HEK293T (cell line): ENCODE measurements at regions not wholly inside any gene's neighbourhood (a gene's known extent, or its start where the extent isn't known, plus 50 kb on each side); places are given as distances from the start of the nearest gene placed in this dataset.

Experiments
- ARNT ChIP-seq: fragments of 450-650 bp; IDR thresholded peaks from 2 replicates; pipeline ENCODE4 v1.6.1; 2017; ENCODE audit warnings: mild to moderate bottlenecking
- BHLHE40 ChIP-seq: fragments of 450-650 bp; IDR thresholded peaks from 2 replicates; pipeline ENCODE4 v1.6.1; 2016; ENCODE audit warnings: mild to moderate bottlenecking, moderate library complexity, borderline replicate concordance
- FOXA1 ChIP-seq: fragments of 450-650 bp; IDR thresholded peaks from 2 replicates; pipeline ENCODE4 v1.6.1; 2016; ENCODE audit warnings: mild to moderate bottlenecking
- FOXK2 ChIP-seq: fragments of 450-650 bp; IDR thresholded peaks from 2 replicates; pipeline ENCODE4 v1.6.1; 2016; ENCODE audit warnings: mild to moderate bottlenecking
- HDGF ChIP-seq: fragments of 450-650 bp; IDR thresholded peaks from 2 replicates; pipeline ENCODE4 v1.6.1; 2017; ENCODE audit warnings: antibody characterized with exemption, borderline replicate concordance
- SP1 ChIP-seq: fragments of 450-650 bp; IDR thresholded peaks from 2 replicates; pipeline ENCODE4 v1.6.1; 2017
- ZNF384 ChIP-seq: fragments of 450-650 bp; IDR thresholded peaks from 2 replicates; pipeline ENCODE4 v1.6.1; 2016

GRCh38 chr12:65765436-65765813 is 58.9 kb upstream of the HMGA2 start:
- no peak for TF ChIP-seq FOXA1
- TF ChIP-seq SP1: no peak
- TF ChIP-seq HDGF: no peak
- TF ChIP-seq FOXK2: no peak
- no peak for TF ChIP-seq ARNT
- TF ChIP-seq ZNF384: no peak
- TF ChIP-seq BHLHE40: no peak
